HFFc6 (cell line): ENCODE measurements at regions not wholly inside any gene's neighbourhood (a gene's known extent, or its start where the extent isn't known, plus 50 kb on each side); places are given as distances from the start of the nearest gene placed in this dataset.

ENCODE experiments used
- DNase-seq: peaks from one replicate; pipeline ENCODE4 v3.0.0-alpha.2; 2018
- H3K27ac Mint-ChIP-seq: 2 replicates; pipeline ENCODE4 v1.8.0; 2020; ENCODE audit warnings: mild to moderate bottlenecking, mixed read lengths
- H3K27me3 Mint-ChIP-seq: 2 replicates; pipeline ENCODE4 v1.8.0; 2021; ENCODE audit warnings: mild to moderate bottlenecking, moderate library complexity, mixed read lengths; ENCODE audit not compliant: insufficient read depth
- H3K36me3 Mint-ChIP-seq: 2 replicates; pipeline ENCODE4 v1.8.0; 2021; ENCODE audit warnings: low read depth, mixed read lengths
- H3K4me1 Mint-ChIP-seq: 2 replicates; pipeline ENCODE4 v1.8.0; 2020; ENCODE audit warnings: low read depth, mixed read lengths
- H3K4me3 Mint-ChIP-seq: 2 replicates; pipeline ENCODE4 v1.8.0; 2020; ENCODE audit warnings: mild to moderate bottlenecking, moderate library complexity, mixed read lengths
- H3K9me3 Mint-ChIP-seq: 2 replicates; pipeline ENCODE4 v1.8.0; 2020; ENCODE audit warnings: mild to moderate bottlenecking, mixed read lengths
- TF ChIP-seq, protein P1 (sequence below): fragments of 200-600 bp; sonication (generic); IDR thresholded peaks from 2 replicates; pipeline ENCODE4 v1.5.0; 2021; ENCODE audit warnings: antibody characterized with exemption, mild to moderate bottlenecking

DNA sequence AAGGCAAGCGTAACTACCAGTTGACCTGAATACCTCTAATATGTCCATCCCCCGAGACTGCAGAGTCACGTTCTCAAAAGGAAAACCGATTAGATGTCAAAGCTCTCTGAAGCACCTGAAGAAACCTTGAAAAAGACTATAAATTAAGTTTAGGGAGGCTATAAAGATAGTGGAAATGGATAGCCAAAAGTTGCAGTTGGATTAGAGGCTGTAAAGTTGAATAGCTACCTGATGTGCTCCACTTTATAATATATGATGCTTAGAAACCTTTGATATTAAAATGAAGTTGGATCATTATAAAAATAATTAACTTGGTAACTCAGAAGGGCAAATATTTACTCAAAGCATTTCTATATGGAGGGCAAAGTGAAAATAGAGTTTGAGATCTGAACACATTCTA, 506.6 kb upstream of the AGA start:
- Mint-ChIP-seq H3K4me1 (peaks cover 5% of the 10 kb centered on the region; the same call in 1 of the 2 replicates), H3K36me3 (no peaks in the 10 kb centered on the region), H3K9me3 (no peaks in the 10 kb centered on the region), H3K27me3 (peaks cover 5% of the 10 kb centered on the region), H3K4me3 (no peak overlapping the region), H3K27ac (no peak overlapping the region)
- TF ChIP-seq, protein P1, sequence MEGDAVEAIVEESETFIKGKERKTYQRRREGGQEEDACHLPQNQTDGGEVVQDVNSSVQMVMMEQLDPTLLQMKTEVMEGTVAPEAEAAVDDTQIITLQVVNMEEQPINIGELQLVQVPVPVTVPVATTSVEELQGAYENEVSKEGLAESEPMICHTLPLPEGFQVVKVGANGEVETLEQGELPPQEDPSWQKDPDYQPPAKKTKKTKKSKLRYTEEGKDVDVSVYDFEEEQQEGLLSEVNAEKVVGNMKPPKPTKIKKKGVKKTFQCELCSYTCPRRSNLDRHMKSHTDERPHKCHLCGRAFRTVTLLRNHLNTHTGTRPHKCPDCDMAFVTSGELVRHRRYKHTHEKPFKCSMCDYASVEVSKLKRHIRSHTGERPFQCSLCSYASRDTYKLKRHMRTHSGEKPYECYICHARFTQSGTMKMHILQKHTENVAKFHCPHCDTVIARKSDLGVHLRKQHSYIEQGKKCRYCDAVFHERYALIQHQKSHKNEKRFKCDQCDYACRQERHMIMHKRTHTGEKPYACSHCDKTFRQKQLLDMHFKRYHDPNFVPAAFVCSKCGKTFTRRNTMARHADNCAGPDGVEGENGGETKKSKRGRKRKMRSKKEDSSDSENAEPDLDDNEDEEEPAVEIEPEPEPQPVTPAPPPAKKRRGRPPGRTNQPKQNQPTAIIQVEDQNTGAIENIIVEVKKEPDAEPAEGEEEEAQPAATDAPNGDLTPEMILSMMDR = no peak
- no peak for DNase-seq

DNA sequence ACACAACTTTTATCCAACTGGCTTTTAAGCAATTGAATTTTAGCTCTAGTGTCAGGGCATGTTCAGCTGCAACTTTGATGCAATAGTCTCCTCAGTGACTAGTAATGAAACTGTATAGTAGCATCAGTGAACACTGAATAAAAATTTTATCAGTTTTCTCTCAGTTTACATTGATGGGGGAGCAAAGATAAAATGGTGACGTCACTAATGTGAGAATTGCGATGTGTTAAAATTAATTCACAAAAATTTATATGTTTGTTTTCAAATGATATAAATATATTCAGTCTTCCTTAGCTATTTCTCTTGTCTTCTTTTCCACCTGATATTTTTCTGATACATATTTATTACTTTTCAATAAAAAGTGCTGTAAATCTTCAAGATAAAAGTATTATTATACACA, 508.8 kb upstream of the AGA start:
- no peaks in the 10 kb centered on the region for H3K9me3 Mint-ChIP-seq
- H3K4me1 Mint-ChIP-seq = peaks cover 5% of the 10 kb centered on the region; the same call in 1 of the 2 replicates
- H3K4me3 Mint-ChIP-seq = no peak overlapping the region
- no peak for DNase-seq
- TF ChIP-seq, protein P1 = no peak
- peaks cover 2% of the 10 kb centered on the region; the same call in 1 of the 2 replicates for H3K27me3 Mint-ChIP-seq
- no peak overlapping the region for H3K27ac Mint-ChIP-seq
- no peaks in the 10 kb centered on the region for H3K36me3 Mint-ChIP-seq

DNA sequence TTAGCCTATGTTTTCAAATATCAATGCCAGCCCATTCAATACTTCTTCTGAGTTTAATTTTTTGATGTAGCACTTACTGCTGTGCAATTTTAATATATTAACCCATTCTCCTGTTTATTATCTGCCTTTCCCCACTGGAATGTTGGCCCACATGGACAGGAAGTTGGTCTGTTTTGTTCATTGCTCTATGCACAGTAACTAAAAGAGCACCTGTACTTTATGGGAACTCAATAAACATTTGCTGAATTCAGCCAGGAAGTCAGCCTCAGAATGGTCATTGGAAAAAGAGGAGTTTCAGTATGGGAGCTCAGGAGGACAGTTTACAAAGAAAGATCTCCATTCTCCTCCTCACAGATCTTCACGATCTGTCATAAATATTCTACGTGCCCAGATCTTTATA, 510.5 kb upstream of the AGA start:
- Mint-ChIP-seq H3K4me3 (no peak overlapping the region), H3K36me3 (no peaks in the 10 kb centered on the region), H3K9me3 (no peaks in the 10 kb centered on the region), H3K4me1 (peaks cover 5% of the 10 kb centered on the region), H3K27ac (no peak overlapping the region), H3K27me3 (no peaks in the 10 kb centered on the region; the same call in 1 of the 2 replicates)
- DNase-seq = no peak
- TF ChIP-seq, protein P1 = no peak

DNA sequence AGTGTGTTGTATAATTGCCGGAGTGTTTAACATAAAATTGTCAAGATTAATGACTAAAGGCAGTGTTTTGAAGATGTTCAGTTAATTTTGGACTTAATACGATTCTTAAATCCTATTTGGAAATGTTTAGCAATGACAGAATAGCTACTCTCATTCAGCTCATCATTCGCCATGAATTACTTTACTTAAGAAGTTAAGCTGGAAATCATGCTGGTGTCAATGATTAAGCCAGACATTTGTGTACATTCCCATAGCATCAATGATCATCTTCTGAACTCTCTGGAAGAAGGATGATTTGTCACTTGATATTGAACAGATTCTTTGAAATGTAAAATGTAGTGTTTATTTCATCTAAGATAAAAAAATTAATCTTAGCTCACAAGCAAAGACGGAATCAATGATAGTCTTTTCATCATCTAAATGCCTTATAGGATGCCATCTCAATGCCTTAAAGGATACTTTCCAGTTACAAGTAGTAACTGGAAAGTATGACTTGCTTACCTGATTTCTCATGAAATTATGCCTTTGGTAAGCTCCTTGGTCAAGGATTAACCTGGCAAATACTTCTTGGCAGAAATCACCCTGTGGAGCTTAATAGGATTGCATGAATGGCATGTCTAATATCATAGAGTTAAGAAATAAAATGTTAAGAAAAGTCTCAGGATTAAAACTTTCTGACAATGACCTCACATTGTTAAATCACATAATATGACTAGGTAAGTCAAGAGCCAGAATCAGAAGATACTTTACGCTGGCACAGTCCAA, 515.5 kb upstream of the AGA start:
- H3K4me1 Mint-ChIP-seq = peaks cover 8% of the 10 kb centered on the region
- H3K9me3 Mint-ChIP-seq = no peaks in the 10 kb centered on the region
- TF ChIP-seq, protein P1 = no peak
- no peak overlapping the region for H3K27ac Mint-ChIP-seq
- H3K4me3 Mint-ChIP-seq = no peak overlapping the region
- DNase-seq = no peak
- H3K36me3 Mint-ChIP-seq = no peaks in the 10 kb centered on the region
- no peaks in the 10 kb centered on the region for H3K27me3 Mint-ChIP-seq

DNA sequence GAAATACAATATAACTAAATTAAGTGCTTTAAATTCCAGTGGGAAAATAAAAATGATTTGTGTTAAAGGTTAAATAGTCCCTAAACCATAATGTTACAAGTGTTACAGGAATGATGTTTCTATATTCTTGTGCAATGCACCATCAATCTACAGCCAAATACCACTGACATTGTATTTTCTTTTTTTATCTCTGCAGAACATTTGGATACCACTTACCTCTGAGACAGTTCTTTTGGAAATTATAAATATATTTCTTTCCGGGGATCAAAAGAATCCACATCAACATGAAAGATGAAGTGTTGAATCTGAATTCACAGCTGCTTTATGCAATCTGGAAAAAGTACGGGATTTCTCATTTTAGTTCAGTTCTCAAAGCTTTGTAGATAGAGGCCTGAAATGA, 518.3 kb upstream of the AGA start:
- no peaks in the 10 kb centered on the region for H3K27me3 Mint-ChIP-seq
- peaks cover 36% of the 10 kb centered on the region for H3K4me1 Mint-ChIP-seq
- no peaks in the 10 kb centered on the region for H3K36me3 Mint-ChIP-seq
- H3K9me3 Mint-ChIP-seq = no peaks in the 10 kb centered on the region
- TF ChIP-seq, protein P1 = no peak
- no peak overlapping the region for H3K4me3 Mint-ChIP-seq
- DNase-seq = no peak
- H3K27ac Mint-ChIP-seq = no peak overlapping the region
